Testis (tissue), 2 donors: ENCODE measurements at regions not wholly inside any gene's neighbourhood (a gene's known extent, or its start where the extent isn't known, plus 50 kb on each side); places are given as distances from the start of the nearest gene placed in this dataset.

Experiments
- CTCF ChIP-seq, 3 experiments: fragments of 450-650 bp in 2 of 3; fragments of 200-600 bp in 1 of 3; sonication (generic) in 1 of 3; IDR thresholded peaks; one replicate each; pipeline ENCODE4 v1.5.1; 2016 to 2019; ENCODE audit warnings: antibody characterized with exemption in 3 of 3, mild to moderate bottlenecking in 2 of 3, moderate library complexity in 1 of 3
- POLR2A ChIP-seq: fragments of 450-650 bp; IDR thresholded peaks from one replicate; pipeline ENCODE4 v1.6.1; 2017; ENCODE audit warnings: antibody characterized with exemption, mild to moderate bottlenecking, moderate library complexity

- no peak for TF ChIP-seq POLR2A
- TF ChIP-seq CTCF (IDR thresholded peaks at IDR 0.05): no peak
These were observed 85.8 kb upstream of the IPO9 start for GRCh38 chr1:201742955-201743805.
